Retinal pigment epithelial cell (primary cell): ENCODE measurements at regions not wholly inside any gene's neighbourhood (a gene's known extent, or its start where the extent isn't known, plus 50 kb on each side); places are given as distances from the start of the nearest gene placed in this dataset.

Experiments used
- DNase-seq: peaks from one replicate; pipeline ENCODE4 v3.0.0-alpha.2; 2010; ENCODE audit warnings: low read depth
- H3K4me3 ChIP-seq: 2 replicates; pipeline ENCODE4 v1.5.1; 2011; ENCODE audit warnings: mild to moderate bottlenecking, low read length, control low read depth, moderate library complexity
- CTCF ChIP-seq: conservative IDR thresholded peaks from 2 replicates; pipeline ENCODE4 v1.5.1; 2011; ENCODE audit warnings: low read depth, low read length, control low read depth, inconsistent platforms

GRCh38 chr7:51732951-51733350 lies 416.3 kb upstream of the COBL start:
- no peak for DNase-seq
- no peak overlapping the region for H3K4me3 ChIP-seq
- no peak for TF ChIP-seq CTCF

- no peak for DNase-seq
- no peak overlapping the region for H3K4me3 ChIP-seq
- no peak for TF ChIP-seq CTCF
These were observed 415.5 kb upstream of the COBL start for GRCh38 chr7:51732116-51732515.

GRCh38 chr7:51731075-51731474 lies 414.5 kb upstream of the COBL start:
- H3K4me3 ChIP-seq, result no peak overlapping the region
- TF ChIP-seq CTCF, result no peak
- no peak for DNase-seq

GRCh38 chr7:51727441-51727840 lies 410.8 kb upstream of the COBL start:
- no peak for DNase-seq
- TF ChIP-seq CTCF, result no peak
- H3K4me3 ChIP-seq, result no peak overlapping the region

- no peak overlapping the region for H3K4me3 ChIP-seq
- no peak for DNase-seq
- TF ChIP-seq CTCF, result no peak
These were observed 390.2 kb upstream of the COBL start for GRCh38 chr7:51706851-51707250.

- no peak for TF ChIP-seq CTCF
- DNase-seq, result no peak
- H3K4me3 ChIP-seq, result no peak overlapping the region
These were observed 389.1 kb upstream of the COBL start for GRCh38 chr7:51705701-51706100.

- no peak for TF ChIP-seq CTCF
- no peak overlapping the region for H3K4me3 ChIP-seq
- no peak for DNase-seq
These were observed 386.1 kb upstream of the COBL start for GRCh38 chr7:51702673-51703072.
